ENCODE measurements at regions not wholly inside any gene's neighbourhood (a gene's known extent, or its start where the extent isn't known, plus 50 kb on each side); places are given as distances from the start of the nearest gene placed in this dataset.
"Not testable (repeated sequence)": the region's sequence is repeated elsewhere in the genome, so short reads cannot be mapped to it uniquely, and the experiment has no call there.

DNA sequence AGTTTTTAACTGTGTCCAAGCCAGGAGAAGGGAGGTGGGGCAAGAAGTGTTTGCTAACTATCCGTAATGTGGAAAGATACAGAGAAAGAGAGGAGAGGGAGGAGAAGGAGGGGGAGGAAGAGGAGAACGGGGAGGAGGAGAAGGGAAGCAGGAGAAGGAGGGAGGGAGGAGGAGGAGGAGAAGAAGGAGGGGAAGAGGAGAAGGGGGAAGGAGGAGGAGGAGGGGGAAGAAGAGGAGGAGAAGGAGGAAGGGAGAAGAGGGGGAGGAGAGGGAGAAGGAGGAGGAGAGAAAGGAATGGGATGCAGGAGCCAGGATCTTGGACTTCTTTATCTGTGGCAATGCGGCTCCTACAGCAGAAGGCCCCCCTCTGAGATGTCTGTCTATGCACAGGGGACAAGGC is 510.3 kb upstream of the CCDC196 start:
- no peak for DNase-seq

DNA sequence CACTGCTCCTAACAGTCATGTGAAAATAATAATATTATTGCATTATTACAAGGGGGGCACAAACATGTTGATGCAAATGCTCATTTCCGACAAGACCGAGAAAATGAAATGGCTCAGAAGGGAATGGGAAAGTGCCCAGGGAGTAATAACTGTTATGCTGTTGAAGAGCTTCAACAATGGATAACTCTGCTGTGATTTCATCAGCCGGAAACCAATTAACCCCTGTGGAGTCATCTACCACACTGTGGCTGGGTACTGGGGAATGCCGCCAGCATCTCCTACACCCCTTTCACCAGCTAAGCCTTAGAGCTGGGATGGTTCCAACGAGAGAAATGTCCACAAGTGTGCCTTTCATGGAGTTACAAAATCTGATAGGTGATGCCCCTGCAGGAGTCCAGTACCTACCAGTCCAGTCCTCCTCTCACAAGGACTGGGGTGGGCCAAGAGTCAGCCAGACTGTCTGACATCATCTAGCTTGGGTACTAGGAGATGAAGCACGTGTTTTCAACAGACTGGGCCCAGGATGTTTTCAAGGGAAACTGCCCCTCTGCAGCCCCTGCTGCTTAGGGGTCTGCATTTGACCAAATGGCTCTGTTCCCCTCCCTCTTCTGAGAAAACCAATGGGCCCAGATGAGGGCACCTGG is 509.3 kb upstream of the CCDC196 start:
- no peak for DNase-seq

DNA sequence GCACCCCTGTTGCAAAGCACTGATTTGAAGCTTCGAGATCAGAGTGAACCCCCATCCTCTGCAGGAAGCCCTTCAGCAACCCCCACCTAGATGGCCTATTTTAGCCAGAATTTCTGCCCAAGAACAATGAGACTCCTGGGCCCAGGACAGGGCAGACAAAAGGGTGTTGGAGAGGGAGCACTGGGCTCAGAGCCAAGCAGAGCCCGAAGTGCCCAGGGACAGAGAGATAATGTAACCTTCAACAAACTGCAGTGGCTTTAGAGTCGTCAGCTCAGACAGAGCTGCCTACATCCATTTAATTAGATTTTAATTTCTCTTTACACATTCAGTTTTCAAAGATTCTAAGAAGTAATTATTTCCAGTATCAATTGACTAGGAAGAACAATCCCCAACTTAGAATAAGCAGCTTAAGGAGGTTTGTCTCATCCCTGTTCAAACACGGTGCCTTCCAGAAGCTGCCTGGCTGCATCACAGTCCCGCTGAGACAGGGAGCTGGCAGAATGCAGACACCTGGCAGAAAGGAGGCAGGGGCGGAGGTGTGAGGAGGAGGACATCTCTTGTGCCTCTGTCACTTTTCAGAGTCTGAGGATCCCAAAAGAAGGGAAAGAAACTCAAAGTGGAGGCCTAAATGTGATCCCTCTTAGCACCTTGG is 504.9 kb upstream of the CCDC196 start:
- DNase-seq = no peak

DNA sequence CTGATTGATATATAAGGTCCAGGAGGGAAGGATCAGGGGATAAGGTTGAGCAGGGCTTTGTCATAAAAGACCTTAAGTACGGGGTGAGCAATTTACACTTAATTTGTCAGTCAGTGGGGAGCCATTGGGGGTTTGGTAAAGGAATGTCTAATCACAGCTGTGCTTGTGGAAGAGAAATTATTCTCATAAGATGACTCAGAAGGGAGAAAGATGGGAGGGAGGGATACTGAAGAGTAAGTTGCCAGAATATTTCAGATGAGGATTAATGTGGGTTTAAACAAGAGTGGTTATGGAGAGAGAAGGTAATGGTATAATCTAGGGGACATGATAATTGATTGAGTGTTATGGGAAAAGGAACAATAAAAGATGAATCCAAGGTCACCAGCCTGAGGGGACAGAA is 500.1 kb upstream of the CCDC196 start:
- DNase-seq = no peak

DNA sequence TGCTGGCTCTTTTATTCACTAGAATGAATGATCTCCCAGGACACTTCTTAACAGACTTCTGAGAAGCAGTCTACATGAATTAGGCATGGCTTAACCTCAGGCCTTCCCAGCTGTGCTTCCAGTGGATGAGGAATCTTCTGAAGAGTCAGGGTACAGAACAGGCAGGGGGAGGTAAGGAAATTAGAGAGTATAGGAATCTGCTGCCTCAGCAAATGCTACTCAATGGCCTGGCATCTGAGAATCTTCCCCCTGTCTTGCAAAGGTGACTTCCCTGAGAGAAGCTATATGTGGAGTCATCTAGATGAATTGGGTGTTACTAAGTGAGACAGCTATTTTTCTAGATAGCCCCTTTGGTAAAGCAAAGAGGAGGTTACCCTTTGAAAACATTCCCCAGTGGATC is 496.2 kb upstream of the CCDC196 start:
- DNase-seq = no peak

DNA sequence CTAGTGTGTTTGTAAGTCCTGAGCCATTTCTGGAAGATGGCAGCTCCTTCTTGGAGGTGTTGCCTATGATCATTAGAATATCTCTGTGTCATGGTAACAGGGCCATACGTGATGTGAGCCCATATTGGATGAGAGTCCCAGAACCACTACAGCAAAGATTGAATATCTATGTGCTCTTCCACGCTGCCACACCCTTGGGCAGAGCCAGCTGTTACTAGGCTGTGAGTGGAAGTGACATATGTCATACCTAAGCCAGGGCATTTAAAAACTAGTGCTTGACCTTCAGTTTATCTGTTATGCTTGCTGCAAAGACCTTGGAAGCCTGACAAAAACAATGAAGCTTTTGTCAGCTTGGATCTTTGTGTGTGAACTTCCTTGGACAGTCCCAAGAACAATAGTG is 495.1 kb upstream of the CCDC196 start:
- DNase-seq = no peak

DNA sequence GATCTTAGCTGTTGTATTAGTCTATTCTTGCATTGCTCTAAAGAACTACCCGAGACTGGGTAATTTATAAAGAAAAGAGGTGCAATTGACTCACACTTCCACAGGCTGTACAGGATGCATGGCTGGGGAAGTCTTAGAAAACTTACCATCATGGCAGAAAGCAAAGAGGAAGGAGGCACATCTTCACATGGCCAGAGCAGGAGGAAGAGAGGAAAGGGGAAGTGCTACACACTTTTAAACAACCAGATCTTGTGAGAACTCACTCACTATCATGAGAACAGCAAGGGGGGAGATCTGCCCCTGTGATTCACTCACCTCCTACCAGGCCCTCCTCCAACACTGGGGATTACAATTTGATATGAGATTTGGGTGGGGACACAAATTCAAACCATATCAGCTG is 494.2 kb upstream of the CCDC196 start:
- DNase-seq = not testable (repeated sequence)

DNA sequence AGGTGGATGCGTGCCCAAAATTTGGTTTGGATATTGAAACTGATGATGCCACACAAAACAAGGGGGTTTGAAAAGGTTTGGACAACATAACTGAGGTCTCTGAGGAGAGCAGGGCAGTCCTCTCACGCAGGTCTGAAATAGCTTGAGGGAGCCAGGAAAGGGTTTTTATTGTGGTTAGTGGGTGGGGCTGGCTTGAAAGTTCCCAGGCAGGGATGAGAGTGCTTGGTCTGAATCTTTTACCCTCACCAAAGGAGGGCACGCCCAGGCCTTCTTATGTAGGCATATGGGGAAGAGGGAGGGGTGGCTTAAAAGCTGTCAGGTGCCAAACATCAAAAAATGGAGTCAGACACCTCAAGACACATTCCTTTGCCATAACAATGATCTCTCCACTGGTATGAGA is 493.1 kb upstream of the CCDC196 start:
- DNase-seq = no peak

DNA sequence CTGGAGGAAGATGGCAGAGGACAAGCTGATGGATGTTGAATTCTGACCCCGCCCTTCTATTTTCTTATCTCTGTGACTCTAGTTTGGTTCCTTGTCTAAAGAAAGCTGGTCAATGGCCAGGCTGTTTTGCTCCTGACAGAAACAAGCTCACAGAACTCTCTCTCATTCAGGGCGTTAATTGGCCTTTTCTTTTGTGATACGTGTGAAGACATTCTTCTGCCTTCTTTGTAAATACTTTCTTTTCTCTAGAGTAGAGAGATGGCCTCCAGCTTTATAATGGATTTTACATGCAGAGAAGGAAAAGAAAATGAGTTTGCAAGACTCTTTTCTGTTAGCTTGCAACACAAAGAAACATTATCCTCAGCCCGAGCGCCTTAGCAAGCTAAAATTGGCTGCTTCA is 492.2 kb upstream of the CCDC196 start:
- no peak for DNase-seq

DNA sequence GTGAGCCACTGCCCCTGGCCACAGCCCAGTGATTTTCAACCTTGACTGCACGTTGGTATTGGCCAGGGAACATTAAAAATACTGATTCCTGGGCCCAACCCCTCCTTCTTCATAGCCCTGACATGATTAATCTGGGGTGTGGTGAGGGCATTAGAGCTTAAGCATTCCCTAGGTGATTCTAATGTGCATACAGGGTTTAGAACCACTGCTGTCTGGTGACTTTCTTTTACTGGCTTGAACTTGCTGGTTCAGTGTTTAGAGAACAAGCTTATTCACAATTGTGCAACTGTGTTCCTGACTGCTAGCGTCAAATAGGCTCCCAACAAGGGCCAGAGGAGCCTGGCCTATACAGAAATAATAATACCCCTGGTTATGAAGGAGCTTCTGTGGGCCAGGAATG is 488.8 kb upstream of the CCDC196 start:
- no peak for DNase-seq

DNA sequence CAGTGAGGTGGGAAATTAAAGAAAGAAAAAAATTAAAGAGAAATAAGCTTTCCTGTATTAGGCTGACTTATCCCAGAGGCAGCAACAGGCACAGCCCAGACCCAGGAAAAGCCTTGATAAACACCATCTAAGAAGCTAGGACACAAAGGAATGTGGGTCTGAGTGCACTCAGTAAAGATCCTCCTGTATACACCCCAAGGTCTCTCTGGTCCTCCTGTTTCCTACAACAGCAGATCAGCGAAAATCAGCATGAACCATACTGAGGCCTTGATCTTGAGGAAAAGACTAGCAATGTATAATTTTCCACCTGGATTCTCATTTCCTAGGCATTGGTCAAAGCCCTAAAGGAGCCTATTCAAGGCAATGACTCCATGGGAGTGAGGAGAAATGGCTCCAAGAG is 486.3 kb upstream of the CCDC196 start:
- DNase-seq = no peak

DNA sequence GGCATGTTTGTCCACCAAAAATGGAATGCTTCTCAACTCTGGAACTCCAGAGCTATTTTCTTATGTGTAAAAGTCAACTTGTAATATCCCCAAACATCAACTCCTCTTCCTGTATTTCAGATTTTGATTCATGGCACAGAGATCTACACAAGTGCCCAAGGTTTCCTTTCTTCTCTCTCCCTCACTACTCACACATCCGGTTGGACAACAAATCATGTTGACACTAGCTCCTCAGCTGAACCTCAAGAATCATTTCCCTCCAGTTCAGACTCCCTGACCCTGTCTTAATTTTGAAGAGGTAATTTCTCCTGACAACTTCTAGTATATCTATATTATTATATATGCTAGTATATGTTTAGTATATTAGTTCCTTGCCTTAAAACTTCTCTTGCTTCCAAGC is 485.4 kb upstream of the CCDC196 start:
- no peak for DNase-seq

DNA sequence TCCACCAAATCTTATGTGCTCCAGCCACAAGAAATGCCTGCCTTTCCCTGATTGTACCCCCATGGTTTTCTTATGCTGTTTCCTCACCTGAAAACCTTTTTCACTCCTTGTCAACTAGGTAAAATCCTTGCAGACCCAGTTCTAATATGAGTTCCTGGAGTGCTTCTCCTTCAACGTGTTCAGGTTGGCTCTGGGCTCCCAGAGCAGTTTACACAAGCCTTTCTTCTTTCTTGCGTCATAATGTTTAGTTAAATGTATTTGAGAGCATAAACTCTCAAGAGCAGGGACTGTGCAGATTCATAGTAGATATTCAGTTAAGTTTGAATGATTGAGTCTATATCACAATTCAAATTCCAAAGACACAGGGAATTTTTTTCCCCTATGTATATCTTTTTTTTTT is 484.8 kb upstream of the CCDC196 start:
- DNase-seq = no peak

DNA sequence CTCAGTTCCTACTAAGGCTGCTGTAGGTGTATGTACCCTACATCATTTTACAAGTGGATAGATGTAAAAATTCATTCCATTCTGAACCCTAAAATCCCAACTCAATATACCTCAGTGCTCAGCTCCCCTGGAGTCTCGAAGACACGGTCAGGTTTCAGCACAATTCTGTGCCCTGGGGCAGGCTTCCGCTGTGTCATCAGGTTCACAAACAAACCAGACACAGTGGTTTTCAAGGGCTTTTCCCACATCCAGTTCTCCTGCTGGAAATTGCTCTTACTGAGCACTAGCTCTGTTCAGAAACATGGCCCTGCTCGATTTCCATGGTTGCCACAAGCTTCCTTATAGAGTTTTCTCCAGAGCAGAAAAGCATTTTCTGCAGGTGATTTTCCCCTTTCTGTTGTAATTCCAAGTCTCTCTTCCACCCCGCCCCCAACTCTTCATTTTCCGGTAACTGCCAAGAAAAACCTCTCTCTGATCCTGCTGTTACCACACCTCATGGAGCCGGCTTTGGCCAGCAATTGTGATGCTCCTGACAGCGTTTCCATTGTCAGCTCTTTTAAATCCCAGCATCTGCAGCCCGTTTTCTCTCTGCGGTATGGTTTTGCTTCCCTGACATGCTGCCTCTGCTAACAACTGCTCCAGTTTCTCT is 483.0 kb upstream of the CCDC196 start:
- no peak for DNase-seq

DNA sequence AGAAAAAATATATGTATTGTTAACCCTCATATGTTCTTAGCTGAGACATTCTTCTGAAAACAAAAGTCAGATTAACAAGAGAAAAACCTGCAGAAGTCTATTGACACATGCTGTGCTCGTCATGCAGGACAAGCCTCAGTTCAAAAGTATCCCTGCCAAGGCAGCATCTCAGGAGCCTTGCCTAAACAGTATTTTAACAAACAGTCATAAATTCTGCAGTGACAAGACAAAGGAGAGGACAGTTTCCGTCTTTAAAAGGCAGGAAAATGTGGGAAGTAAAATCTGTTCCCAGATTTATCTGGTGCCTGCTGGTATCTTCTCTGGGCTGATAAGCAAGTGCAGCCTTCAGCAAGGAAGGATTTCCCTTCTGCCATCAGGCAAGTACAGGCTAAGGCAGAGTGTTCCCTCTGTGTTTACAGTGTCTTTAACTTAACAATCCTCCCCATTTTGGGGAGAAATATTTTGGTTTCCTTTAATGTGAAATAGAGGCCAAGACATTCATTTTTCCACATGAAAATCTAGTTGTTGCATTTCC is 480.2 kb upstream of the CCDC196 start:
- DNase-seq = no peak

DNA sequence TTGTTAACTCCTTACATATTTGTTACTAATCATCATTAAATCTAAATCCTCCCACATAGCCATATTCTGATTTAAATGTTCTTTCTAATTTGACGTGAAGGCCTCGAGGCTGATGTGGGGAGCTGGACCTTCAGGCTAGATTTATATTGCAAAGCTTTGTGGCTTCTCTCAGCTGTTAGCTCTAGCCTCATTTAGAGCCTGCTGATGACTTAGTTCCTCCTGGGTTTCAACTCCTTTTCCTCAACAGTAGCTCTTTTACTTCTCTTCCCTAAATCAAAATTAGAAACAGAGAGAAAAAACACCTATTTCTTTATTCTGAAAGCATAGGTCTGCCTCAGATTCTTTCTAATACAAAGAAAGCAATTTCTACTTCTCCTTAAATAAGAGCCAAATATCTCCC is 477.5 kb upstream of the CCDC196 start:
- DNase-seq = no peak

DNA sequence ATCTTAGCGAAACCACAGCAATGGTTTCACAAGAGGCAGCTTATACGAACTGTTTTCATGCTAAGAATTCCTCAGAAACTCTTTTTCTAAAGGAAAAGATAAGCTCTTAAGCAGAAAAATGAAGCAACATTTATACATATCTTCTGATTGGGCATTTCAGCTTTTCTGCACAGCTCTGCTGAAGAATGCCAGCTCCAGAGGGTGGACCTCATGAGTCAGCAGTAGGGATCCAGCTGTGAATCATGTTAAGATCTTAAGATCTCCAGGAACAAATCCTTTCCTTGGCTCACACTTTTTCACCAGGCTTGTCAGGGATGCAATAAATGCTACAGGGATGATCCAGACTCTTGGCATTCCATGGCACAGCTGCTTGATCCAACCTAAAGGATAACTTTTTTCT is 477.1 kb upstream of the CCDC196 start:
- DNase-seq = no peak

DNA sequence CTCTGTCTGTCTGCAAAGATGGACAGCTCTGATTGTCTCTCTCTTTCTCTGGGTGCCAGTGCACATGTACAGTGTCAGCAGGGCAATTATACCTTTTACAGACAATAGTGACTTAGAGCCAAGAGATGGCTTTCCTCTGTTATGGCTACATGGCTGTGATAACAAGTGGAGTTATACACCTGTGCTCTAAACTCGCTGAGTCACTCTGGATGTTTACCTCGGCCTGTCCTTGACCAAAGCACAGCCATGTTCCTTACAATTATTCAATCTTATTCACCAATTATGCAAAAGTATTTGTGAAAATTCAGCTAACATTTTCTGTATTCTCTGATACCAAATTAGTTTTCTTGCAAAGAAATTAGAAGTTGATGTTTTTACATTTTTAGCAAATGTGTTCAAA is 475.5 kb upstream of the CCDC196 start:
- DNase-seq = no peak

DNA sequence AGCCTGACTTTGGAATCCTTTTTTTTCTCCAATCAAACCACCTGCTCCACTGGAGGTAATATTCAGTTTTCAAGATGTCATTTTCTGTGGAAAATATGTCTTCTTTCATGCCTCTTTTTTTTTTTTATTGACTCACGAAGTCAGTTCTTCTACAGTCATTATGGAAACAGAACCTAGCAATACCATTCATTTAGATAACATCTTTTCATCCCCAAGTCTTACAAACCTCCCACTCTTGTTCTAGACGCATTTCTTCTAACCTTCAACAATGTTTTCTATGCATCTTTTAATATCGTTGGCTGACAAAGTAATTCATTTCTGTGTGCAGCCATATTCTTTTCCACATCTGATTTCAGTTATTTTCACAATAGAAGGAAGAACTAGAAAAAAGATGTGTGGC is 474.3 kb upstream of the CCDC196 start:
- no peak for DNase-seq

DNA sequence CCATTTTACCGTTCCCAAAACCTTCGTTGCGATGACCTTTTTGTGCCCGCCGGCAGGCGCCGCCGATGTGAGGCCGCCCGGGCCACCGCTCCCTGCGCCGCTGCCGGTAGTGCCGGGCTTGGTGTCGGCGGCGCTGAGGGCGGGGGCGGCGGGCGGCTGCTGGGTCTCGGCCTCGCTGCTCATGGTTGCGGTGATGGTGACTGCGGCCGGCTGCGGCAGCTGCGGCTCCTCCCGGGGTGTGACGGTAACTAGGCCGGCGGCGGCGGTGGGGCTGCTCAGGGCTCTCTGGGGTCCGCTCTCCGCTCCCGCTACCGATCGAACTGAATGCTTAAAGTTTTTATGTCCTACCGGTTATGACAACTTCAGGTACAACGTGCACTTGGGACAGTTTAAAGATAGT is 472.6 kb upstream of the CCDC196 start:
- DNase-seq = not testable (repeated sequence)

DNA sequence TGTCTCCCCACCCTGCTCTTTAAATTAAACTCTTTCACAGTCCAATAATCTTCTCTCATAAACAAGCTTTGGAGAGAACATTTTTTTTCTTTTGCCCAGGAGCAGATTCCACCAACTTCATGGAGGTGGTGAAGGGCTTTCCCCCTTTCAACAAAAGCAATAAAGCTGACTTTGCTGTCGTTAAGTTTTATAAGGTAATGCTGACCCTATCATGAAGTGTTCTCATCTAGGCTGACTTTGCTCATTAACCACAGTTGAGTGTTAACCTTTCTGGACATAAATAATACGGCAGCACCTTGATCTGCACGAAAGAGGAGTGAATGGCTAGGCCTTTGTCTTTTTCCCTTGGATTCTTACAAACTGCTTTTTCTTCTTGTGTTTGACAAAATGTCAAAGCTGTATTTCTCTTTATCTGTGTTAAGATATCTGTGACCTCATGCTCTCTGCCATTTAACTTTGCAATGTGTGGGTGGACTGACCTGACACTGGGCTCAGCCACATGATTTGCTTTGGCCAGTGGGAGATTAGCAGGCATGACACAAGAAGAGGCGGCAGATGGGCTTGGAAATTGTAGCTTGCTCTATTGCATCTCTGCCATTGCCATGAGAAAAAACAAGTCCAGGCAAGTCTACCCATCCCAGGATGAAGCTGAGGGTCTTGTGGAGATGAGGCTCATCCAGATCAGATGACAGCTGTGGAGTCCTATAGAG is 470.9 kb upstream of the CCDC196 start:
- DNase-seq = no peak

DNA sequence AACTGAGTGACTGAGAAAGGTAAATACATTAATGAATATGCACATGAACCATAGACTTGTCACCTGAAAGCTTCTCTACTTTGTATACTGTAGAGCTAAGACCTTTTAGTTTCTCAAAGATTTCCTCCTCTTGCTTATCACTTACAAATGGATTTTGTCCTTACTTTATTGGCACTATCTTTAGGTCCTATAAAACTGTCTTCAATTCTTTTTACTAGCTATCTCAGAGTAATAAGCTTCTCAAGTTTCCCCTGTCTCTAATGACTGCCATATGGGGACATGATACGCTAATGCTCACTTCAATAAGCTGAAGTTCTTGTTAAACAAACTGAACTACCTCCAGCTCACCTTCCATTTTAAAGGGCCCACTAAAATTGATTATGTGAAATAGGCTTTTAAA is 468.2 kb upstream of the CCDC196 start:
- DNase-seq = no peak

DNA sequence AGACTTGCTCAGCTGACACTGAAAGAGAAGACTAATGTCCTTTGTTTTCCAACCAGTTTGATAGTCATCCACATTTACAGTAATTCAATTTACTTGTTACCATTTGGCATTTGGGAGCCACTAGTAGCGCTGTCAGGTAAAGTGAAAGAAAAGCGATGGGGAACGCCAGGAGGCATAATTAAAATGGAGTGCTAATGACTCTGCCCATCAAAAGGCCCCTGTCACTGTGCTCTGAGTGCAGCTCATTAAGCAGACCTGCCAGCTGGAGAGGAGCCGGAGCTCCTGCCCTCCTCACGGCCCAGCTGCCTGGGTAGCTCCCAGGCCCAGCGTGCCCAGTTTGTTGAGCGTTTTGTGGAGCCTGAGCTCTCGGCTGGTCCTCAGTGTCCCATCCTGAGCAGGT is 463.6 kb upstream of the CCDC196 start:
- no peak for DNase-seq

DNA sequence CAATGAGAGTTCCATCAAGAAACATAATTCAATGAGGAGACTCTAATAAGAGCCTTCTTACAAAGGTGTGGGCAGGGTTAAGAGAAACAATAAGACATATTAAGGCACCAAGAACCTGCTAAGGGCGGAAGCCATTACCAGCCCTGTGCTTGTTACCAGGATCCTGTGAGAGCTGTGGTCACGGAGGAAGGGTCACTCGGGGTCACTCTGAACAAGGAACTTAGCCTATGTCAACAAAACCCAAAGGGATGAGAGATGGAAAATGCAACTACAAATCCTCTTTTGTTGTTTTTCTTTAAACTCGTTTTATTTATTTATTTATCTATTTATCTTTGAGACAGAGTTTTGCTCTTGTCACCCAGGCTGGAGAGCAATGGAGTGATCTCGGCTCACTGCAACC is 460.4 kb upstream of the CCDC196 start:
- no peak for DNase-seq
